ENCODE measurements at regions not wholly inside any gene's neighbourhood (a gene's known extent, or its start where the extent isn't known, plus 50 kb on each side); places are given as distances from the start of the nearest gene placed in this dataset.

- H3K79me2 ChIP-seq (ENCODE audit: control insufficient read depth, insufficient read depth, low read length): no peaks in the 10 kb centered on the region
- no peak overlapping the region for H3K4me2 ChIP-seq (ENCODE audit: control insufficient read depth, extremely low read depth, insufficient read depth, low read depth, low read length)
- no peak for DNase-seq (ENCODE audit: low read depth, low spot score)
- H3K27me3 ChIP-seq (ENCODE audit: control insufficient read depth, extremely low read depth, insufficient read depth, low read length): no peaks in the 10 kb centered on the region
- no peak overlapping the region for H2AFZ ChIP-seq (ENCODE audit: control insufficient read depth, low read length)
- no peaks in the 10 kb centered on the region for H3K4me1 ChIP-seq (ENCODE audit: control insufficient read depth, extremely low read depth, insufficient read depth, low read length)
- no peak overlapping the region for H3K4me3 ChIP-seq (ENCODE audit: control insufficient read depth in 2 of 3, extremely low read depth in 1 of 3, insufficient read depth in 2 of 3, low read depth in 1 of 3, low read length in 3 of 3)
- H4K20me1 ChIP-seq (ENCODE audit: control insufficient read depth, extremely low read depth, insufficient read depth, low read length): no peaks in the 10 kb centered on the region
- no peaks in the 10 kb centered on the region for H3K9me1 ChIP-seq (ENCODE audit: control insufficient read depth, extremely low read depth, insufficient read depth, low read length)
- H3K27ac ChIP-seq (ENCODE audit: control insufficient read depth, insufficient read depth, low read length): no peak overlapping the region
- dilution Hi-C loops (cut with MboI; ENCODE audit: extremely low pct_ligation_motif_present, low sequenced_read_pairs): no loop called here
- H3K9ac ChIP-seq (ENCODE audit: control insufficient read depth, extremely low read depth, insufficient read depth, low read length): no peak overlapping the region
- no peaks in the 10 kb centered on the region for H3K36me3 ChIP-seq (ENCODE audit: control insufficient read depth in 2 of 2, extremely low read depth in 1 of 2, insufficient read depth in 2 of 2, low read length in 2 of 2)
- no peaks in the 10 kb centered on the region for H3K9me3 ChIP-seq (ENCODE audit: control insufficient read depth, low read depth, low read length)
- TF ChIP-seq EZH2 (IDR thresholded peaks at IDR 0.05; ENCODE audit: low read length): no peak
- no peak for TF ChIP-seq CTCF (optimal IDR thresholded peaks at IDR 0.05 in 1 of 3, IDR thresholded peaks at IDR 0.05 in 1 of 3, conservative IDR thresholded peaks at IDR 0.05 in 1 of 3; ENCODE audit: extremely low read depth in 1 of 3, insufficient read depth in 2 of 3, low read length in 3 of 3)
- FAIRE-seq: no peak
These were observed 1394.5 kb downstream of the EPHA7 start for GRCh38 chr6:92024881-92025280.

- dilution Hi-C loops (cut with MboI; ENCODE audit: extremely low pct_ligation_motif_present, low sequenced_read_pairs): no loop called here
- H4K20me1 ChIP-seq (ENCODE audit: control insufficient read depth, extremely low read depth, insufficient read depth, low read length): no peaks in the 10 kb centered on the region
- no peak overlapping the region for H2AFZ ChIP-seq (ENCODE audit: control insufficient read depth, low read length)
- no peaks in the 10 kb centered on the region for H3K27me3 ChIP-seq (ENCODE audit: control insufficient read depth, extremely low read depth, insufficient read depth, low read length)
- no peaks in the 10 kb centered on the region for H3K9me3 ChIP-seq (ENCODE audit: control insufficient read depth, low read depth, low read length)
- DNase-seq (ENCODE audit: low read depth, low spot score) (no peak), FAIRE-seq (no peak)
- no peaks in the 10 kb centered on the region for H3K4me1 ChIP-seq (ENCODE audit: control insufficient read depth, extremely low read depth, insufficient read depth, low read length)
- H3K36me3 ChIP-seq (ENCODE audit: control insufficient read depth in 2 of 2, extremely low read depth in 1 of 2, insufficient read depth in 2 of 2, low read length in 2 of 2): no peaks in the 10 kb centered on the region
- no peak overlapping the region for H3K4me3 ChIP-seq (ENCODE audit: control insufficient read depth in 2 of 3, extremely low read depth in 1 of 3, insufficient read depth in 2 of 3, low read depth in 1 of 3, low read length in 3 of 3)
- no peak overlapping the region for H3K27ac ChIP-seq (ENCODE audit: control insufficient read depth, insufficient read depth, low read length)
- no peak overlapping the region for H3K9ac ChIP-seq (ENCODE audit: control insufficient read depth, extremely low read depth, insufficient read depth, low read length)
- no peak overlapping the region for H3K4me2 ChIP-seq (ENCODE audit: control insufficient read depth, extremely low read depth, insufficient read depth, low read depth, low read length)
- TF ChIP-seq EZH2 (IDR thresholded peaks at IDR 0.05; ENCODE audit: low read length): no peak
- TF ChIP-seq CTCF (optimal IDR thresholded peaks at IDR 0.05 in 1 of 3, IDR thresholded peaks at IDR 0.05 in 1 of 3, conservative IDR thresholded peaks at IDR 0.05 in 1 of 3; ENCODE audit: extremely low read depth in 1 of 3, insufficient read depth in 2 of 3, low read length in 3 of 3): no peak
- H3K9me1 ChIP-seq (ENCODE audit: control insufficient read depth, extremely low read depth, insufficient read depth, low read length): no peaks in the 10 kb centered on the region
- H3K79me2 ChIP-seq (ENCODE audit: control insufficient read depth, insufficient read depth, low read length): no peaks in the 10 kb centered on the region
These were observed 1395.2 kb downstream of the EPHA7 start for GRCh38 chr6:92024110-92024509.

Data from keratinocyte (primary cell).